GM10266 (cell line): ENCODE measurements at regions not wholly inside any gene's neighbourhood (a gene's known extent, or its start where the extent isn't known, plus 50 kb on each side); places are given as distances from the start of the nearest gene placed in this dataset.

Experiments
- DNase-seq: peaks from one replicate; pipeline ENCODE4 v3.0.0; 2012; ENCODE audit errors: extremely low spot score
- CTCF ChIP-seq: IDR thresholded peaks from 2 replicates; pipeline ENCODE4 v1.5.1; 2012; ENCODE audit warnings: mild to moderate bottlenecking, low read depth; ENCODE audit not compliant: control insufficient read depth, insufficient read depth; ENCODE audit errors: missing control alignments

GRCh38 chr14:99043267-99043615, 228.8 kb downstream of the BCL11B start:
- TF ChIP-seq CTCF = no peak
- DNase-seq = no peak

GRCh38 chr14:99043756-99044155, 228.2 kb downstream of the BCL11B start:
- TF ChIP-seq CTCF = no peak
- DNase-seq = no peak

- no peak for TF ChIP-seq CTCF
These were observed 224.5 kb downstream of the BCL11B start for GRCh38 chr14:99047441-99048031.

GRCh38 chr14:99050309-99050708, 221.7 kb downstream of the BCL11B start:
- no peak for TF ChIP-seq CTCF
- no peak for DNase-seq

More at GRCh38 chr14:99047441-99048031, 224.5 kb downstream of the BCL11B start:
- no peak for DNase-seq

GRCh38 chr14:99052467-99052866, 219.5 kb downstream of the BCL11B start:
- no peak for TF ChIP-seq CTCF
- DNase-seq = no peak

- TF ChIP-seq CTCF = no peak
- no peak for DNase-seq
These were observed 217.0 kb downstream of the BCL11B start for GRCh38 chr14:99055019-99055418.

- no peak for DNase-seq
- no peak for TF ChIP-seq CTCF
These were observed 216.2 kb downstream of the BCL11B start for GRCh38 chr14:99055816-99056215.
